Kasumi-1 (cell line): ENCODE measurements at regions not wholly inside any gene's neighbourhood (a gene's known extent, or its start where the extent isn't known, plus 50 kb on each side); places are given as distances from the start of the nearest gene placed in this dataset.
"Not testable (repeated sequence)": the region's sequence is repeated elsewhere in the genome, so short reads cannot be mapped to it uniquely, and the experiment has no call there.

ENCODE experiments used
- DNase-seq, 2 experiments: peaks; one replicate each; lab custom pipeline; 2025; lab: John Stamatoyannopoulos, UW

DNA sequence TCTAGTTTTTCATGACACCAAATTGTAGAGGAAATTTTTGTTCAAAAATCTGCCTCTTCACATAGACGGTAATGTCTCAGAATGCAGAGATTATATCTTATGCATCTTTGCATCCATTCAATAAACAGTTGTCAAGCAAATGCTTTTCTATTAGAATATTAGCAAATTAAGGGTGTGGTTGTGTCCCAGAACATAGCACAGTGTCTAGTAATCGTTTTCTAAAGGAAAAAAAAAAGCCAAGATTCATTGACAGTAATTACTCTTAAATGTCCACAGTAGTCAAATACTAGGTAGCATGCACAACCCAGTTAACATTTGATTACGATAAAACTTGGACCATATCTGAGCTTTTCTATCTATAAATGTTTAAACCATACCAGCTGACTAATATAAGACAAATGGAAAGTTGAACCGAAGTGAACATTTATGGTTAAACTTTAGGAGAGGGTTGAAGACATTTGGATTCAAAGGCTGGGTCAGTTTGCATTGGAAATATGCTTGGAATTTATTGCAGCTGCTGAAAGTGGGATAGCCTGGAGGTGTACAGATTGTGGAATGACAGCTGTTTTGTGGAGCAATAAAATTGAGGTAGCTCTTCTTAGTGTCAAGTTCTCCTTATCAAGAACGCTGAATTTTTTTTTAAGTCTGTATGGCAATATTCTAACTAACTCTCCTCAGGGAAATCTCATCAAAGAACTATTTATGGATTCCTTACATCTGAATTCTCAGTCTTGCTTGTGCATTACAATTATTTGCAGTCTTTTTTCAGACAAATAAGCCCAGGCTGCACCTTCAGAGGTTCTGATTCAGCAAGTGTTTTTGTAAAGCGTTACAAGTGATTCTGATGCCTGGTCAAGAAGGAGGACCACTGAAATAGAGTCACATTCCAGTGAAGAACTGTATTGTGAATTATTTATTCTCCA is 66.7 kb upstream of the ATP2B1 start:
- no peak for DNase-seq

GRCh38 chr12:89774645-89775044 is 66.0 kb upstream of the ATP2B1 start:
- DNase-seq = no peak

DNA sequence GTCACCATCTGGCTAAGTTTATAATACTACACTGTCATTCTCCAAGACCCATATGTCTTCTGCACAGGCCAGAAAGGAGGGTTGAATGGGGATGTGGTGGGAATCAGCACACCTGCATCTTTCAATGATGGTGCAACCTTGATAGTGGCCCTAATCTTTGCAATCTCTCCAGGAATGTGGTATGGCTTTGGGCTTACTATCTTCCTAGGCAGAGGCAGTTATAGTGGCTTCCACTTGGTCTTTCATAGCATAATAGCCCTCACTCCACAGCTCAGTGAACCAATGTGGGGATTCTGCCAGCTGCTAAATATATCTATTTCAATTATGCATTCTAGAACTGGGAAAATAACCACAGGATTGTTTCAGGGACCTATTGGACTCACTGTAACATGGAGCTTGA is 61.8 kb upstream of the ATP2B1 start:
- no peak for DNase-seq

DNA sequence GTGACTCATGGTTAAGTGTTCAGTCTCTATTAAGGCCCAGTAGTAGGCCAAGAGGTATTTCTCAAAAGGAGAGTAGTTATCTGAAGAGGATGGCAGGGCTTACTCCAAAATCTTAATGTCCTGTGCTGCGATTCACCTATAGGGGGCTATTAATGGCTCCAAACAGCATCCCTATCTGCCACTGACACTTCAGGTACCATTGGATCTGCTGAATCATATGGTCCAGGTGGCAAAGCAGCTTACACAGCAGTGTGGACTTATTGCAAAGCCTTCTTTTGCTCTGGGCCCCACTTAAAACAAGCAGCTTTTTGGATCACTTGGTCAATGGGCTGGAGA is 60.8 kb upstream of the ATP2B1 start:
- DNase-seq = no peak

- no peak for DNase-seq
Observed at GRCh38 chr12:89768586-89769482, 60.2 kb upstream of the ATP2B1 start.

GRCh38 chr12:89765959-89766824 is 57.6 kb upstream of the ATP2B1 start:
- DNase-seq = no peak

GRCh38 chr12:89764164-89764563 is 55.5 kb upstream of the ATP2B1 start:
- DNase-seq = not testable (repeated sequence)

DNA sequence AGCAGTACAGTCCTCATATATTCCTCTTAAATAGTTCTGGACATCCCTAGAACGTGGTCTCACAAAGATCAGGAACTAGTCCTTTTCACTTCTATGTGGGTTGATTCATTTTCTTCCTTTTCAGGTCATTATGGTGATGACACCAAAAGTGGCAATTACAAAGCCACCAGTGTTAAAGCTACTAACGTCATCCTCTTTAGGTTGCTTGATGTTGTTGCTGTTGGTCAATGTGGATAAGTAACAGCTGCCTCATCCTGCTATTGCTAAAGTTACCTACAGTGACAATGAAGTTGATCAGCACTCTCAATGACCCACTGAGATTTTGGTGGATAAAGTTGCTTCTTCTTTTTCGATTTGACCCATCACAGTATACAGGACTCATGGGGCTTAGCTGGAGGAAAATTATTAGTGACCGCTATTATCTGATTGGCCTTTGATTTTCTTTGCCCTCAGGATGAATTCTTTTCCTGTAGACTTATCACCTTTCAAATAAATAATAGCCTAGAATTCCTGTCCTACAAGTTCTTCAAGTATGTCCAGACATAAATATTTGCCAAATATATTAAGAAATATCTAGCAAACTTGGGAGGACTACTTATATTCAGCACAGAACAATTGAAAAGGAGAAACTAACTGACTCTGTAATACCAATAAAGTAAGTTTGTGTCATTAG is 54.0 kb upstream of the ATP2B1 start:
- no peak for DNase-seq

DNA sequence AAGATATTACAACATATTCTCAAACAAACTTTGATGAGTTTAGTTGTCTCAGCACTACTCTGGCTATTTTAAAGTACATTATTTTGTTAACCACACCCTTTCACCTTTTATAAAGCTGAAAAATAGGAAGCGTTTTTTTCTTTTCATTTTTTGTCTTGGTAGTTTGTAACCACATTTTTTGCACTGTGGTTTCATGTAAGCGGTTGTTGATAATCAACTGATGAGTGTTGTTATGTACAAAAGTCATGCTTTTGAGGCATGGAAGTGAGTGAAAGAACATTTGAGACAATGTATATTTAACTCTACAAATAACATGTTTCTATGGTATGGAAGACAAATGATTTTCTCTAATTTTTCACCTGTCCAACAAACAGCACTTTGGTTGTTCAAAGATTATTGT is 52.1 kb upstream of the ATP2B1 start:
- DNase-seq = no peak
